ENCODE measurements at regions not wholly inside any gene's neighbourhood (a gene's known extent, or its start where the extent isn't known, plus 50 kb on each side); places are given as distances from the start of the nearest gene placed in this dataset.

GRCh38 chr18:2002604-2003003 lies 568.7 kb downstream of the METTL4 start:
- Histone ChIP-seq H3K4me1 (ENCODE audit: control insufficient read depth in 1 of 2, insufficient read depth in 1 of 2, low read depth in 1 of 2, low read length in 1 of 2) (peaks cover 3 to 11% of the 10 kb centered on the region in 2 experiments), H3K27me3 (no peaks in the 10 kb centered on the region), H3K9me3 (no peaks in the 10 kb centered on the region), H3K27ac (no peak overlapping the region), H3K4me3 (ENCODE audit: low read depth in 1 of 2, low read length in 1 of 2) (no peak overlapping the region), H3K36me3 (no peaks in the 10 kb centered on the region)
- TF ChIP-seq CTCF (IDR thresholded peaks at IDR 0.05) = no peak

GRCh38 chr18:2009942-2010697 lies 561.2 kb downstream of the METTL4 start:
- no peak overlapping the region for H3K4me3 ChIP-seq (ENCODE audit: low read depth in 1 of 2, low read length in 1 of 2)

GRCh38 chr18:2027016-2027415 lies 544.3 kb downstream of the METTL4 start:
- Histone ChIP-seq H3K27ac (no peak overlapping the region), H3K9me3 (no peaks in the 10 kb centered on the region), H3K4me1 (ENCODE audit: control insufficient read depth in 1 of 2, insufficient read depth in 1 of 2, low read depth in 1 of 2, low read length in 1 of 2) (no peaks in the 10 kb centered on the region), H3K27me3 (no peaks in the 10 kb centered on the region), H3K36me3 (no peaks in the 10 kb centered on the region), H3K4me3 (ENCODE audit: low read depth in 1 of 2, low read length in 1 of 2) (no peak overlapping the region)
- TF ChIP-seq CTCF (IDR thresholded peaks at IDR 0.05) = no peak

More at GRCh38 chr18:2009942-2010697, 561.2 kb downstream of the METTL4 start:
- Histone ChIP-seq H3K27me3 (no peaks in the 10 kb centered on the region), H3K4me1 (ENCODE audit: control insufficient read depth in 1 of 2, insufficient read depth in 1 of 2, low read depth in 1 of 2, low read length in 1 of 2) (no peaks in the 10 kb centered on the region), H3K27ac (no peak overlapping the region), H3K9me3 (no peaks in the 10 kb centered on the region), H3K36me3 (no peaks in the 10 kb centered on the region)
- TF ChIP-seq CTCF (IDR thresholded peaks at IDR 0.05) = no peak

- H3K36me3 ChIP-seq = no peaks in the 10 kb centered on the region
- TF ChIP-seq CTCF (IDR thresholded peaks at IDR 0.05) = no peak
- H3K4me3 ChIP-seq (ENCODE audit: low read depth in 1 of 2, low read length in 1 of 2) = no peak overlapping the region
These were observed 543.5 kb downstream of the METTL4 start for GRCh38 chr18:2027756-2028155.

GRCh38 chr18:2028986-2029385 lies 542.3 kb downstream of the METTL4 start:
- Histone ChIP-seq H3K4me3 (ENCODE audit: low read depth in 1 of 2, low read length in 1 of 2) (no peak overlapping the region), H3K27me3 (no peaks in the 10 kb centered on the region), H3K27ac (no peak overlapping the region), H3K4me1 (ENCODE audit: control insufficient read depth in 1 of 2, insufficient read depth in 1 of 2, low read depth in 1 of 2, low read length in 1 of 2) (no peaks in the 10 kb centered on the region), H3K9me3 (no peaks in the 10 kb centered on the region), H3K36me3 (no peaks in the 10 kb centered on the region)
- TF ChIP-seq CTCF (IDR thresholded peaks at IDR 0.05) = no peak

More at GRCh38 chr18:2027756-2028155, 543.5 kb downstream of the METTL4 start:
- no peaks in the 10 kb centered on the region for H3K27me3 ChIP-seq
- no peak overlapping the region for H3K27ac ChIP-seq
- no peaks in the 10 kb centered on the region for H3K9me3 ChIP-seq
- H3K4me1 ChIP-seq (ENCODE audit: control insufficient read depth in 1 of 2, insufficient read depth in 1 of 2, low read depth in 1 of 2, low read length in 1 of 2) = no peaks in the 10 kb centered on the region
